ENCODE measurements at regions not wholly inside any gene's neighbourhood (a gene's known extent, or its start where the extent isn't known, plus 50 kb on each side); places are given as distances from the start of the nearest gene placed in this dataset.

GRCh38 chr4:132865922-132866321 is 283.2 kb upstream of the PCDH10 start:
- no peak overlapping the region for H3K27ac Mint-ChIP-seq (ENCODE audit: unreplicated experiment)
- no peaks in the 10 kb centered on the region for H3K27me3 Mint-ChIP-seq (ENCODE audit: low read depth)
- no peaks in the 10 kb centered on the region for H3K36me3 Mint-ChIP-seq (ENCODE audit: low read depth)
- no peak overlapping the region for H3K4me3 Mint-ChIP-seq (ENCODE audit: unreplicated experiment)
- no peaks in the 10 kb centered on the region for H3K4me1 Mint-ChIP-seq (ENCODE audit: low read depth)
- H3K9me3 Mint-ChIP-seq (ENCODE audit: low read depth): no peaks in the 10 kb centered on the region
- DNase-seq (ENCODE audit: low spot score): no peak
- TF ChIP-seq, protein P1, sequence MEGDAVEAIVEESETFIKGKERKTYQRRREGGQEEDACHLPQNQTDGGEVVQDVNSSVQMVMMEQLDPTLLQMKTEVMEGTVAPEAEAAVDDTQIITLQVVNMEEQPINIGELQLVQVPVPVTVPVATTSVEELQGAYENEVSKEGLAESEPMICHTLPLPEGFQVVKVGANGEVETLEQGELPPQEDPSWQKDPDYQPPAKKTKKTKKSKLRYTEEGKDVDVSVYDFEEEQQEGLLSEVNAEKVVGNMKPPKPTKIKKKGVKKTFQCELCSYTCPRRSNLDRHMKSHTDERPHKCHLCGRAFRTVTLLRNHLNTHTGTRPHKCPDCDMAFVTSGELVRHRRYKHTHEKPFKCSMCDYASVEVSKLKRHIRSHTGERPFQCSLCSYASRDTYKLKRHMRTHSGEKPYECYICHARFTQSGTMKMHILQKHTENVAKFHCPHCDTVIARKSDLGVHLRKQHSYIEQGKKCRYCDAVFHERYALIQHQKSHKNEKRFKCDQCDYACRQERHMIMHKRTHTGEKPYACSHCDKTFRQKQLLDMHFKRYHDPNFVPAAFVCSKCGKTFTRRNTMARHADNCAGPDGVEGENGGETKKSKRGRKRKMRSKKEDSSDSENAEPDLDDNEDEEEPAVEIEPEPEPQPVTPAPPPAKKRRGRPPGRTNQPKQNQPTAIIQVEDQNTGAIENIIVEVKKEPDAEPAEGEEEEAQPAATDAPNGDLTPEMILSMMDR (IDR thresholded peaks at IDR 0.05): no peak

DNA sequence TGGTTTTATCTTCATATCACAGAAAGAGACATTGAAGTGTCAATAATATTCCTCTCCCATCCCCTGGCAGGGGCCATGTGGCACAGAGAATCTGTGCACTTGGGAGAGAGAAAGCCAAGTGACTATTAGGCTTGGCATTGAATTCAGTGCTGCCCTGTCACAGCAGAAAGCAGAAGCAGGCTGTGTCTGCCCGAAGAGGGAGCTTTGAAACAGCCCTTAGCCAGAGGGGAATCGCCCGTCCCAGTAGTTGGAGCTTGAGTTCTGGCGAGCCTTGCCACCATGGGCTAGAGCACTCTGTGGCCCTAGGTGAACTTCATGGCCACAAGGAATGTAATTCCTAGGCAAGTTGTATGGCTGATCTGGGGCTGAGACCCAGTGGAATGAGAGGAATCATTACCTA is 282.5 kb upstream of the PCDH10 start:
- TF ChIP-seq, protein P1 (IDR thresholded peaks at IDR 0.05): no peak
- Mint-ChIP-seq H3K9me3 (ENCODE audit: low read depth) (no peaks in the 10 kb centered on the region), H3K4me1 (ENCODE audit: low read depth) (no peaks in the 10 kb centered on the region), H3K27ac (ENCODE audit: unreplicated experiment) (no peak overlapping the region), H3K27me3 (ENCODE audit: low read depth) (no peaks in the 10 kb centered on the region), H3K36me3 (ENCODE audit: low read depth) (no peaks in the 10 kb centered on the region), H3K4me3 (ENCODE audit: unreplicated experiment) (no peak overlapping the region)
- no peak for DNase-seq (ENCODE audit: low spot score)

DNA sequence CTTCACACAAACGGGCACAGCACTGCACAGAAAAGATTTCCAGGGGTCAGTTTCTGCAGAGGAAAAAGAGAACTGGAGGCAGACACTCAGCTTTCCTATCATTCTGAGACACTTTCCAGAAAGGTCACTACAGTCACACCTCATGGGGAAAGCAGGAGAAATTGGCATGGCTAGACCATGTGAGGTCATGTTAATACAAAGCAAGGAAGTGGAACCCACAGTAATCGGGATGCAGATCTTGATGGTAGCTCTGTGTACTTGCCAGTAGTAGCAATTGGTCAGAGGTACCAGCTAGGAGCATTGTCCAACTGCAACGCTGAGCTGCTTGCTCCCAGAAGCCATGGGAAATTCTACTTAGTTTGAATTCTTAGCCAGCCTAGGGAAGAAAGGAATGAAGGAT is 255.3 kb upstream of the PCDH10 start:
- TF ChIP-seq, protein P1 (IDR thresholded peaks at IDR 0.05): no peak
- Mint-ChIP-seq H3K27ac (ENCODE audit: unreplicated experiment) (no peak overlapping the region), H3K4me3 (ENCODE audit: unreplicated experiment) (no peak overlapping the region), H3K27me3 (ENCODE audit: low read depth) (no peaks in the 10 kb centered on the region), H3K9me3 (ENCODE audit: low read depth) (peaks cover 2% of the 10 kb centered on the region), H3K4me1 (ENCODE audit: low read depth) (no peaks in the 10 kb centered on the region), H3K36me3 (ENCODE audit: low read depth) (no peaks in the 10 kb centered on the region)
- DNase-seq (ENCODE audit: low spot score): no peak

DNA sequence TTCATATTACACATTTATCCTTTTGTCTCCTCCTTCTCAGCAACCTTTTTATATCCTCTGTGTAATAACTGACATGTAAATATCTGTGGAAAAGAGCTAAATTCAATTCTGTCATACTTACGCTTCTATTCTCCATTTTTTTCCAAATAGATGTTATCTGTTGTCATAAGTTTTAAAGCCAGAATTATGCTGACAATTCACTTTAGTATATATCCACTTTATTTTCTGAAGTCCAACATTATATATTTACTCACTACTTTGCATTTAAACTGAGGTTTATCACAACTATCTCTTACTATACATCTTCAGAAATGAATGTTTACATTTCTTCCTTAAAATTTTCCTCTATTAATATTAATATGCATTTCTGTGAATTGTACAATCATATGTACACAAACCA is 247.9 kb upstream of the PCDH10 start:
- H3K36me3 Mint-ChIP-seq (ENCODE audit: low read depth): peaks cover 2% of the 10 kb centered on the region

GRCh38 chr4:132910229-132910748 is 238.8 kb upstream of the PCDH10 start:
- no peaks in the 10 kb centered on the region for H3K27me3 Mint-ChIP-seq (ENCODE audit: low read depth)
- no peak overlapping the region for H3K4me3 Mint-ChIP-seq (ENCODE audit: unreplicated experiment)
- TF ChIP-seq, protein P1 (IDR thresholded peaks at IDR 0.05): no peak
- H3K27ac Mint-ChIP-seq (ENCODE audit: unreplicated experiment): no peak overlapping the region
- no peaks in the 10 kb centered on the region for H3K4me1 Mint-ChIP-seq (ENCODE audit: low read depth)
- H3K36me3 Mint-ChIP-seq (ENCODE audit: low read depth): peaks cover 2% of the 10 kb centered on the region
- H3K9me3 Mint-ChIP-seq (ENCODE audit: low read depth): peaks cover 5% of the 10 kb centered on the region
- no peak for DNase-seq (ENCODE audit: low spot score)

More for the DNA sequence above, 247.9 kb upstream of the PCDH10 start:
- Mint-ChIP-seq H3K9me3 (ENCODE audit: low read depth) (peaks cover 2% of the 10 kb centered on the region), H3K27ac (ENCODE audit: unreplicated experiment) (no peak overlapping the region), H3K4me1 (ENCODE audit: low read depth) (no peaks in the 10 kb centered on the region), H3K27me3 (ENCODE audit: low read depth) (no peaks in the 10 kb centered on the region), H3K4me3 (ENCODE audit: unreplicated experiment) (no peak overlapping the region)
- TF ChIP-seq, protein P1 (IDR thresholded peaks at IDR 0.05): no peak
- DNase-seq (ENCODE audit: low spot score): no peak
